ENCODE measurements at regions not wholly inside any gene's neighbourhood (a gene's known extent, or its start where the extent isn't known, plus 50 kb on each side); places are given as distances from the start of the nearest gene placed in this dataset.

- TF ChIP-seq ZFX (IDR thresholded peaks at IDR 0.05; ENCODE audit: borderline replicate concordance), result no peak
- TF ChIP-seq, protein P1, sequence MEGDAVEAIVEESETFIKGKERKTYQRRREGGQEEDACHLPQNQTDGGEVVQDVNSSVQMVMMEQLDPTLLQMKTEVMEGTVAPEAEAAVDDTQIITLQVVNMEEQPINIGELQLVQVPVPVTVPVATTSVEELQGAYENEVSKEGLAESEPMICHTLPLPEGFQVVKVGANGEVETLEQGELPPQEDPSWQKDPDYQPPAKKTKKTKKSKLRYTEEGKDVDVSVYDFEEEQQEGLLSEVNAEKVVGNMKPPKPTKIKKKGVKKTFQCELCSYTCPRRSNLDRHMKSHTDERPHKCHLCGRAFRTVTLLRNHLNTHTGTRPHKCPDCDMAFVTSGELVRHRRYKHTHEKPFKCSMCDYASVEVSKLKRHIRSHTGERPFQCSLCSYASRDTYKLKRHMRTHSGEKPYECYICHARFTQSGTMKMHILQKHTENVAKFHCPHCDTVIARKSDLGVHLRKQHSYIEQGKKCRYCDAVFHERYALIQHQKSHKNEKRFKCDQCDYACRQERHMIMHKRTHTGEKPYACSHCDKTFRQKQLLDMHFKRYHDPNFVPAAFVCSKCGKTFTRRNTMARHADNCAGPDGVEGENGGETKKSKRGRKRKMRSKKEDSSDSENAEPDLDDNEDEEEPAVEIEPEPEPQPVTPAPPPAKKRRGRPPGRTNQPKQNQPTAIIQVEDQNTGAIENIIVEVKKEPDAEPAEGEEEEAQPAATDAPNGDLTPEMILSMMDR (IDR thresholded peaks at IDR 0.05), result no peak
- H3K27ac ChIP-seq, result no peak overlapping the region
Measured at GRCh38 chr5:96252596-96252995, 180.5 kb downstream of the PCSK1 start.

- H3K27ac ChIP-seq, result no peak overlapping the region
- no peak for TF ChIP-seq ZFX (IDR thresholded peaks at IDR 0.05; ENCODE audit: borderline replicate concordance)
- TF ChIP-seq, protein P1 (IDR thresholded peaks at IDR 0.05), result no peak
Measured at GRCh38 chr5:96250782-96251181, 182.3 kb downstream of the PCSK1 start.

GRCh38 chr5:96248131-96248530 lies 184.9 kb downstream of the PCSK1 start:
- peak overlapping the region; percentile 90 for H3K27ac ChIP-seq
- TF ChIP-seq ZFX (IDR thresholded peaks at IDR 0.05; ENCODE audit: borderline replicate concordance), result no peak
- TF ChIP-seq, protein P1 (IDR thresholded peaks at IDR 0.05), result no peak

- no peak for TF ChIP-seq ZFX (IDR thresholded peaks at IDR 0.05; ENCODE audit: borderline replicate concordance)
- peak overlapping the region; percentile 90 for H3K27ac ChIP-seq
Measured at GRCh38 chr5:96247708-96248107, 185.3 kb downstream of the PCSK1 start.

DNA sequence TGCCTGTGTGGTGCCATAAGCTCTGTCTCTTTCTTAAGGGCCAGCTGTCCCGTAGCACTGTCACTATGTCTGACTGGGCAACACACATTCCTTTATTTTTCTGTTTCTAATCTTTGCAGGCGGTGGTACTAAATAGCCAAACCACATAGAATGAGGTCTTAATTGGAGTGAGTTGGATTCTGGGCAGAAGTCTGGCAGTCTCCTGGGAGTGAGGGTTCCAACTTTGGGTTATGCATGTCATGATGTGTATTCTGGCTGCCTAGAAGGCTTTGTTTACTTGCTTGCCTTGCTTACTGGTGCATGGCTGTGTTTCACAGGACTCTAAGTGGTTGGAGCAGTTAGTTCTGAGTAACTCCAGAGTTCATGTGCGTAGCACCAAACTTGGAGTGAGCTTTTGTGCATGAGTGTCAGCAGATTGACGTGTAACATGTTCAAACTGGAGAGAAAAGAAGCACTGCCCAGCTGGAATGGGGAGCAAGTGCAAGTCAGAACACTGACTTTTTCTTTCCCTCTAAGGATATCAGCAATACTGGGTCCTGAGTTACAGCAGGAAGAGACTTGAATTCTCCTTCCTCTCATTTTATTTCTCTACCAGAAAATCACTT lies 185.8 kb downstream of the PCSK1 start:
- H3K27ac ChIP-seq, result peak overlapping the region; percentile 90
- TF ChIP-seq ZFX (IDR thresholded peaks at IDR 0.05; ENCODE audit: borderline replicate concordance), result no peak
- TF ChIP-seq, protein P1 (IDR thresholded peaks at IDR 0.05), result no peak

GRCh38 chr5:96245140-96246091 lies 187.6 kb downstream of the PCSK1 start:
- no peak for TF ChIP-seq ZFX (IDR thresholded peaks at IDR 0.05; ENCODE audit: borderline replicate concordance)
- TF ChIP-seq, protein P1 (IDR thresholded peaks at IDR 0.05), result no peak
- H3K27ac ChIP-seq, result peak overlapping the region; percentile 90

DNA sequence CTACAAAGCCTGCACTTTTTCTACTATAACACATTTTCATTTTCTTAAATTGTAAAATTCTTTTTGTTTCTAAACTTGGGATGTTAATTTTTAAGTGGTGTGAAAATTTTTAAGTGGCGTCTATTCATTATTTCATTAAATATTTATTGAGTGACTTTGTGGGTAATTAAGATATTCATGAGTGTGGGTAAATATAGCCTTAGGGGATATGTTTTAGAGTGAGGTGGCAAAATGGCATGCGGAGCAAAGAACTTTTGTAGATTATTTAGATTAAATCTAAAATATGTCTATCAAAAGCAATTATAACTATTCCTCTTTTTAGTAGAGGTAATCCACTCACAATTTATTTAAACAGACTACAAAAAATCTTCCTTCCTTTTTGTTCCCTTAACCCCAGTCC lies 188.4 kb downstream of the PCSK1 start:
- peak overlapping the region; percentile 90 for H3K27ac ChIP-seq
- TF ChIP-seq ZFX (IDR thresholded peaks at IDR 0.05; ENCODE audit: borderline replicate concordance), result no peak
- TF ChIP-seq, protein P1 (IDR thresholded peaks at IDR 0.05), result no peak
